ELR (cell line): ENCODE measurements at regions not wholly inside any gene's neighbourhood (a gene's known extent, or its start where the extent isn't known, plus 50 kb on each side); places are given as distances from the start of the nearest gene placed in this dataset.
"Not testable (repeated sequence)": the region's sequence is repeated elsewhere in the genome, so short reads cannot be mapped to it uniquely, and the experiment has no call there.

Experiments
- DNase-seq: peaks from one replicate; pipeline ENCODE4 v3.0.0-alpha.2; 2015; ENCODE audit warnings: low read depth

DNA sequence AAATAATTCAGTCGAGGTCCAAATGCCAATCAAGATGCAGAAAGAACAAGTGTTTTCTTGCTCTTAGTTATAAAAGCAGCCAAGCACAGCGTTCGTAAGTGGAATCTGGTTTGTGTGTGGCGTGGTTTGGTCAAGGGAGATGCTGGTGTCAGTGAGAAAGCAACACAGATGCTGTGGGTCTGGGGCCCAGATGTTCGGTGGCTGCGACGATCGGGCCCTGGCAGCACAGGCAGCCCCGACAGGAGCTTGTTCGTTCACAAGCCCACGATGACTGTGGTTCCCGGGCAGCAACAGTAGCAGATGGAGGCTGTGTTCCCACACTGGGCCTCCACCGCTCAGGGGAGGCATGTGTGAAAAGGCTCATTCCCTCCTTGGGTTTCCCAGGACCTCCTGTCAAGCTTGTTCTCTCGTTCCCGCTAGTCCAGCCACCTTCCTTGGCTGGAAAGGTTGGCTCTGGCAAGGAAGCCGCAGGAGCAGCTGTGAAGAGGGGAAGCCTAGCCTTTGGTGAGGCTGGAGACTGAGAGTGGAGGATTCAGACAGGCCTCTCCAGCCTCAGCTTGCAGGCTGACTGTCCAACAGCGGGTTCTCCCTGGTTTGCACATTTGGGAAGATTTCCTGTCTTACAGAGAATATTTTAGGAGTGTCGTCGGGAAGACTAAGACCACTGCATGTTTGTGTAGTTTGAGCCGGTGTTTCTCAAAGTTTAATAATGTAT lies 304.7 kb downstream of the QKI start:
- DNase-seq, result no peak

- DNase-seq, result no peak
Observed at GRCh38 chr6:163718537-163718936, 304.0 kb downstream of the QKI start.

GRCh38 chr6:163717106-163717764 lies 302.7 kb downstream of the QKI start:
- no peak for DNase-seq

GRCh38 chr6:163716690-163717089 lies 302.2 kb downstream of the QKI start:
- no peak for DNase-seq

GRCh38 chr6:163715846-163716245 lies 301.3 kb downstream of the QKI start:
- DNase-seq, result no peak

GRCh38 chr6:163714179-163714578 lies 299.7 kb downstream of the QKI start:
- no peak for DNase-seq

- no peak for DNase-seq
Observed at GRCh38 chr6:163712981-163713380, 298.5 kb downstream of the QKI start.

DNA sequence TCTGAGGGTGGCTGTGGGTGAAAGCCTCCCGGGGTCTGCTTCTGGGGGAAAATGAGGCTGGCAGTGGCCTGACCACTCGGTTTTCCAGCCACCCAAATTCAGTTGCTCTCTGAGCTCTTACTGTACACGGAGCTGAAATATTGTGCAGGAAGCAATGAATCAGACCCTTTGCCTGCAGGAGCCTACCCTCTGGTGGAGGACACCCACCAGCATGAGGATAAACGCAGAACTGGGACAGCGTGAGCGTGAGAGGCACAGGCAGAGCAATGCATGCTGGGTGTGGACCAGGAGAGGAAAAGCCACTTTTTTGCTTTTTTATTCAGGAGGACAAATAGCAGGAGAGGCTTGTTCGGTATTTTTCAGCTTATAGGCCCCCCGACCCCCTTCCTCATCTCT lies 298.0 kb downstream of the QKI start:
- DNase-seq, result no peak

DNA sequence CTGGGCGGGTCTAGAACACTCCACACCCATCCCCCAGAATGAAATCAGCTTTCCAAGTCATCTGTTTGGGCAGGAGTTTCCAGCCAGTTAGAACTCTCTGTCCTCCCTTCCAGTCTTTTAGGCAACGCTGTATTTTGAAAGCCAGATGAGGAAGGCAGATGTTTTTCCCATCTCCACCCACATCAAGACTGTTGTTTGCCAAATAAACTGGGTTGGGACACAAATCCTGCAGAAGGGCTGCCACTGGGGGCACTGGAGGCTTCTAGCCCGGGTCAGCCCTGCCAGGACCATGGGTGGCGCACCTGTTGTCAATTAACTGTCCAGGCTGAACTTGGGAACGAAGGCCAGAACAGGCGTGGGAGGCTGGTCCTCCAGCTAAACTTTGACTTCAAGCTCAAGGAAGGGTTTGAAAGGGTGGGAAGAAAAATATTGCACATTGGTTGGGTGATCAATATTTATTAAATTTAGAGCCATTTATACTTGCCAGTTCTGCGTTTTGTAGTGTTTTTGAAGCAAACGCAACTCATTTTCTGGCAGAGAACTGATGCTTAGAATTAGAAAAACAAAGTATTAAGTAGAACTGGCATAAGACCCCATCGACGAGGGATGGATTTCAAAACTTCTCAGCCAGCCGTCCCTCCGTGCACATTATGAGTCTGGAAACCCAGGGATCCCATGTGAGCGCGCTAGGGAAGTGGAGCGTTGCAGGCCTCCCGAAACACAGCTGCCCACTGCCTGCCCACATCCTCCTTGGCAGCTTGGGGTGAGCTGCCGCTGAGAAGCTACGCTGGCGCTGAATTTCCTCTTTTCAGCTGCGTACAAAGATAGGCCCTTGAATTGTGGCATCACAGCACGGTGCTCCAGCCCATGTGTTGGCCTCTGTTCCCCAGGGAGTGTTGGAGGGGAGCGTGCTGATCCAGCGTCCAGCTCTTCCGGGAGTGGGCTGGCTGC lies 297.4 kb downstream of the QKI start:
- peak; percentile 6 for DNase-seq

GRCh38 chr6:163710532-163711470 lies 296.3 kb downstream of the QKI start:
- no peak for DNase-seq

GRCh38 chr6:163709693-163710092 lies 295.2 kb downstream of the QKI start:
- DNase-seq, result no peak

DNA sequence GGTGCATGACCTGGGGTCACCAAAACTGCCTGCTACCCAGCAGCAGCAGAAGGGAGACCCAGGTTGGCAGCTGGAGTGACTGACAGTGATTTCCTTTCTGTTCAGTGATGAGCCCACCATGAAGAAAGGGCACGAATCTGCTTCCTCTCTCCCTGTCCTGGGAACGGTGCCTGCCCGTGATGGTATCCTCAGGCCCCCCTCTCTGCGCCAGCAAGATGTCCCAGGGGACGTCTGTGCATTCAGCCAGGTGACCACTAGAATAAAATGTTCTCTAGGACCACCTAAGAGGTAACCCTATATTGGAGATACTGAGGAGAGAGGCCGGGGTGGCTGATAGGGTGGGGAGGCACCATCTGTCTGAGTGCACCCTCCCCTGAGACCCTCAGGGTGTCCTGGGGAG lies 294.7 kb downstream of the QKI start:
- no peak for DNase-seq

GRCh38 chr6:163708466-163708865 lies 293.9 kb downstream of the QKI start:
- DNase-seq, result peak; percentile 6

- DNase-seq, result no peak
Observed at GRCh38 chr6:163707387-163708355, 293.2 kb downstream of the QKI start.

DNA sequence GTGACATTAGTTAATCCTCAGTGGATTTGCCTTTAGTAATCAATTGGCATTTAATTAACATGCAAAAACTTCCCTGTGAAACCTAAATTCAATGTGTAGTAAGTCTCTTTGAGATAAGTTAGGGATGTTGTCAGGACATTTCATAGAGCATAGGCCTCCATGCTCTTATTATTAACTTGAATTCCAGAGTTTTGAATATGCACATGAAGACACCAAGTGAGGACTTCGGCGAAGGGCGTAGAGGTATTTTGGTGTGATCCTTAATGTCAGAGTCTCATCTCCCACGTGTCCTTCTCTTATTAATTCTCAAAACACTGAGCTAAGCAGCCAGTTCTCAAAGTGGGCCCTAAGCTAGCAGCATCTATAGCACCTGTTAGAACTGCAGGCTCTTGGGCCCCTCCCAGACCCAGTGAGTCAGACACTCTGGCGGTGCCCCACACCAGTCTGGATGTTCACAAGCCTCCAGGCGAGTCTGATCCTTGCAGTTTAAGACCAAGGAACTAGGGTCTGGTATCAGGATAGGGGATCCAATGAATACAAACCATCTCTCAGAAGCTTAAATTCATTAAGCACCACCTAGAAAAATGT lies 292.1 kb downstream of the QKI start:
- DNase-seq, result peak; percentile 25

DNA sequence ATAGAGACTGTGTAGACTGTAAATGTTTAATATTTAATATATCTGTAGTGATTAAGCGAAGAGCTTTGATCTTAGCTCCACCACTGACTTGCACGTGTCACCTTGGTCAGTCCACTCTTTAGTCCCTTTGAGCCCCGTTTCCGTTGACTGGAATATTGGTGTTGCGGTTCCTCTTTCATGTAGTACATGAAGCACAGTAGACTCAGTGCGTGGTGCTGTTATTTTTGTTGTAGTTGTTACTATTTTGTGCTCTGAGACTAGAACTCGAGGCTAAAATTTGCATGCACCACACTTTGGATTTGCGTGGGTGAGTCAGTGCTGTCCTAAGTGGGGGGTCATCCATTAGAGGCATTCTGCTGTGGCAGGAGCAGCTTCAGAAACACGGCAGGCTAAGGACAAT lies 291.4 kb downstream of the QKI start:
- no peak for DNase-seq

- DNase-seq, result no peak
Observed at GRCh38 chr6:163702736-163703135, 288.2 kb downstream of the QKI start.

DNA sequence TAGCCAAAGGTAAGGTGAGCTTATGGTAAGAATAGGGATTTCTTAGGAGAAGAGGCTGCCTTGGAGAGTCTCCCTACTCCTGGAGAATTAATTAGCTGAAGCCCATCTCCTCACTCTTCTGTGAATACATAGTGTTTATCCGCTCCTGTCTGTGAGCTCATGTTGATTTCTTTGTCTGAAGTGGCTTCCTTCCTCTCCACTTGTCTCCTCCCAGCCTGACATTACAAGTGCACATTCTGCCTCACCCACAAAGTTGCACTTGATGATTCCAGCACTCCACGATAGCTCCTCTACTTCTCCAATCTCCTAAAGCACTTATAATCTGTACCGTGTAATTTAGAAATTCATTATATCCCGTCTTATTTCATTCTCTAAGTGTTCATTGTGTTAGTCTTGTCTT lies 287.2 kb downstream of the QKI start:
- DNase-seq, result no peak

DNA sequence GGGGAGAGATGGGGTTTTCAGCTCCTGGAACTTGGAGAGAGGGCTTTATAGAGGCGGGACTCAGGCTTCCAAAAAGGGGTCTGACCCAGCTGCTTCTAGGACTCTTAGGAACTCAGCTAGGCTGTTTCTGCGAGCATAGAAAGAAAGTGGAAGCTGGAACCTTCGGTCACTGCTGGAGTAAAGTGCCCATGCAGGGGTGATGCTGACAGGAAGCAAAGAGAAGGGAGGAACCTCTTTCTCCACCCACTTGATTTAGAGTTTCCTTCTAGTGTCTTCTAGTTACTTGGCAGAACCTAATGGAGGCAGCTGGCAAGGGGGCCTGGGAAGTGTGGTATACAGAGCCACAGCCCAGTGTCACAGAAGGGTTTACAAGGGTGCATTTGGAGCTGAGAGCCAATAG lies 283.6 kb downstream of the QKI start:
- no peak for DNase-seq

DNA sequence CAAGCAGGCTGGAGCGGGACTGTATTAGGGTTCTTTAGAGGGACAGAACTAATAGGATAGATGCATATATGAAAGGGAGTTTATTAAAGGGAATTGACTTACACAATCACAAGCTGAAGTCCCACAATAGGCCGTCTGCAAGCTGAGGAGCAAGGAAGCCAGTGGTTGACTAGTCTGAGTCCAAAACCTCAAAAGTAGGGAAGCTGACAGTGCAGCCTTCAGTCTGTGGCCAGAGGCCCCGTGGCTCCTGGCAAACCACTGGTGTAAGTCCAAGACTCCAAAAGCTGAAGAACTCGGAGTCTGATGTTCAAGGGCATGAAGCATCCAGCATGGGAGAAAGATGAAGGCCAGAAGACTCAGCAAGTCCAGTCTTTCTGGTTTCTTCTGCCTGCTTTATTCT lies 281.8 kb downstream of the QKI start:
- DNase-seq, result not testable (repeated sequence)
